ENCODE measurements at regions not wholly inside any gene's neighbourhood (a gene's known extent, or its start where the extent isn't known, plus 50 kb on each side); places are given as distances from the start of the nearest gene placed in this dataset.

DNA sequence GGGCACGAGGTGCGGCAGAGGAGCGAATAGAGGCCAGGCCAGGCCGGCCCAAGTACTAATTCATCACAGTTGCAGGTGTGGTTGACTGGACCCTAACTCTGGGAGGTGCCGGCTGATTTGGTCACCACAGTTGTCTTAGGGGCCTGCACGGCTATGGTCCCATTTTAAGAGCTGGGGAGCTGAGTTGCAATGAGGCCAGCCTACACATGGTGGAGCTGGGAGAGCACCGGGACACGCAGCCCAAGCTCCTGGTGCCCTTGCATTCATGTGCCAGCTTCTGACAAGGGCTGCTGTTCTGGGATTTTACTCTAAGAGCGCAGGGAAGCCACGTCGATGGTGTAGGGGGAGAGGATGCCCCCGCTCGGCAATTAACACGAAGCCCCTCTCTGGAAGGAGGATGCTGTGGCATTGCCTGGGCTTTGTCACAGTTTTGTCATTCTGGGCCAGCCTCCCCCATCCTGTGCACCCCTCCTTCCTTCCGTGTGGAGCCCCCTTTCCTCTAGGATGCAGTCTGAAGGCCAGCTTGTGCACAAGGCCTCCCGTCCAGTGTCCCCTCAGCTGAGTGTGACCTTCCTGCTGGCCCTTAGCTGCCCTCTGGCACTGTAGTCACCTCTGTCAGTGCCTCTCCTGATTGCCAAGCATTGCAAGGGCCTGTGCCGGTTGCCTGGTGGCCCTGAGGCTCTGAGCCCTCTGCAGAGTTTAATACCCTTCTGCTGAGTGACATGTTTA, 109.4 kb upstream of the C1QTNF9B start:
- no peaks in the 10 kb centered on the region for H3K36me3 ChIP-seq (ENCODE audit: insufficient read depth, low read length)
- H3K9ac ChIP-seq (ENCODE audit: low read length) = no peak overlapping the region
- H2AFZ ChIP-seq (ENCODE audit: low read depth, low read length) = no peak overlapping the region
- H3K27ac ChIP-seq (ENCODE audit: low read length) = no peak overlapping the region
- no peaks in the 10 kb centered on the region for H4K20me1 ChIP-seq (ENCODE audit: insufficient read depth)
- no peak for TF ChIP-seq POLR2AphosphoS5 (IDR thresholded peaks at IDR 0.05)
- TF ChIP-seq SMC3 (conservative IDR thresholded peaks at IDR 0.05; ENCODE audit: poor library complexity) = no peak
- no peak for TF ChIP-seq EZH2 (IDR thresholded peaks at IDR 0.05; ENCODE audit: borderline replicate concordance, insufficient read depth, low read length, poor library complexity, severe bottlenecking)
- TF ChIP-seq TAF1 (IDR thresholded peaks at IDR 0.05; ENCODE audit: low read depth) = no peak
- TF ChIP-seq, protein P1, sequence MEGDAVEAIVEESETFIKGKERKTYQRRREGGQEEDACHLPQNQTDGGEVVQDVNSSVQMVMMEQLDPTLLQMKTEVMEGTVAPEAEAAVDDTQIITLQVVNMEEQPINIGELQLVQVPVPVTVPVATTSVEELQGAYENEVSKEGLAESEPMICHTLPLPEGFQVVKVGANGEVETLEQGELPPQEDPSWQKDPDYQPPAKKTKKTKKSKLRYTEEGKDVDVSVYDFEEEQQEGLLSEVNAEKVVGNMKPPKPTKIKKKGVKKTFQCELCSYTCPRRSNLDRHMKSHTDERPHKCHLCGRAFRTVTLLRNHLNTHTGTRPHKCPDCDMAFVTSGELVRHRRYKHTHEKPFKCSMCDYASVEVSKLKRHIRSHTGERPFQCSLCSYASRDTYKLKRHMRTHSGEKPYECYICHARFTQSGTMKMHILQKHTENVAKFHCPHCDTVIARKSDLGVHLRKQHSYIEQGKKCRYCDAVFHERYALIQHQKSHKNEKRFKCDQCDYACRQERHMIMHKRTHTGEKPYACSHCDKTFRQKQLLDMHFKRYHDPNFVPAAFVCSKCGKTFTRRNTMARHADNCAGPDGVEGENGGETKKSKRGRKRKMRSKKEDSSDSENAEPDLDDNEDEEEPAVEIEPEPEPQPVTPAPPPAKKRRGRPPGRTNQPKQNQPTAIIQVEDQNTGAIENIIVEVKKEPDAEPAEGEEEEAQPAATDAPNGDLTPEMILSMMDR (IDR thresholded peaks at IDR 0.05; ENCODE audit: poor library complexity, severe bottlenecking) = no peak
- no peak for TF ChIP-seq EP300 (conservative IDR thresholded peaks at IDR 0.05; ENCODE audit: poor library complexity, severe bottlenecking)
- TF ChIP-seq RAD21 (conservative IDR thresholded peaks at IDR 0.05) = no peak
- TF ChIP-seq, protein P2, sequence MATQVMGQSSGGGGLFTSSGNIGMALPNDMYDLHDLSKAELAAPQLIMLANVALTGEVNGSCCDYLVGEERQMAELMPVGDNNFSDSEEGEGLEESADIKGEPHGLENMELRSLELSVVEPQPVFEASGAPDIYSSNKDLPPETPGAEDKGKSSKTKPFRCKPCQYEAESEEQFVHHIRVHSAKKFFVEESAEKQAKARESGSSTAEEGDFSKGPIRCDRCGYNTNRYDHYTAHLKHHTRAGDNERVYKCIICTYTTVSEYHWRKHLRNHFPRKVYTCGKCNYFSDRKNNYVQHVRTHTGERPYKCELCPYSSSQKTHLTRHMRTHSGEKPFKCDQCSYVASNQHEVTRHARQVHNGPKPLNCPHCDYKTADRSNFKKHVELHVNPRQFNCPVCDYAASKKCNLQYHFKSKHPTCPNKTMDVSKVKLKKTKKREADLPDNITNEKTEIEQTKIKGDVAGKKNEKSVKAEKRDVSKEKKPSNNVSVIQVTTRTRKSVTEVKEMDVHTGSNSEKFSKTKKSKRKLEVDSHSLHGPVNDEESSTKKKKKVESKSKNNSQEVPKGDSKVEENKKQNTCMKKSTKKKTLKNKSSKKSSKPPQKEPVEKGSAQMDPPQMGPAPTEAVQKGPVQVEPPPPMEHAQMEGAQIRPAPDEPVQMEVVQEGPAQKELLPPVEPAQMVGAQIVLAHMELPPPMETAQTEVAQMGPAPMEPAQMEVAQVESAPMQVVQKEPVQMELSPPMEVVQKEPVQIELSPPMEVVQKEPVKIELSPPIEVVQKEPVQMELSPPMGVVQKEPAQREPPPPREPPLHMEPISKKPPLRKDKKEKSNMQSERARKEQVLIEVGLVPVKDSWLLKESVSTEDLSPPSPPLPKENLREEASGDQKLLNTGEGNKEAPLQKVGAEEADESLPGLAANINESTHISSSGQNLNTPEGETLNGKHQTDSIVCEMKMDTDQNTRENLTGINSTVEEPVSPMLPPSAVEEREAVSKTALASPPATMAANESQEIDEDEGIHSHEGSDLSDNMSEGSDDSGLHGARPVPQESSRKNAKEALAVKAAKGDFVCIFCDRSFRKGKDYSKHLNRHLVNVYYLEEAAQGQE (IDR thresholded peaks at IDR 0.05; ENCODE audit: borderline replicate concordance) = no peak
- no peak for TF ChIP-seq MXI1 (conservative IDR thresholded peaks at IDR 0.05; ENCODE audit: poor library complexity, severe bottlenecking)
- H3K9me2 ChIP-seq (ENCODE audit: insufficient read depth, low read length) = no peaks in the 10 kb centered on the region
- no peaks in the 10 kb centered on the region for H3K9me3 ChIP-seq (ENCODE audit: low read length)
- H3K4me2 ChIP-seq (ENCODE audit: low read length) = no peak overlapping the region
- H3K27me3 ChIP-seq (ENCODE audit: insufficient read depth, low read depth, low read length) = no peaks in the 10 kb centered on the region
- no peaks in the 10 kb centered on the region for H3K79me2 ChIP-seq (replicated peaks; ENCODE audit: insufficient read depth, low read length)
- H3K4me3 ChIP-seq (ENCODE audit: low read length) = no peak overlapping the region
- H3F3A ChIP-seq (ENCODE audit: insufficient read depth, low read length, poor library complexity, severe bottlenecking) = peaks cover 3% of the 10 kb centered on the region

DNA sequence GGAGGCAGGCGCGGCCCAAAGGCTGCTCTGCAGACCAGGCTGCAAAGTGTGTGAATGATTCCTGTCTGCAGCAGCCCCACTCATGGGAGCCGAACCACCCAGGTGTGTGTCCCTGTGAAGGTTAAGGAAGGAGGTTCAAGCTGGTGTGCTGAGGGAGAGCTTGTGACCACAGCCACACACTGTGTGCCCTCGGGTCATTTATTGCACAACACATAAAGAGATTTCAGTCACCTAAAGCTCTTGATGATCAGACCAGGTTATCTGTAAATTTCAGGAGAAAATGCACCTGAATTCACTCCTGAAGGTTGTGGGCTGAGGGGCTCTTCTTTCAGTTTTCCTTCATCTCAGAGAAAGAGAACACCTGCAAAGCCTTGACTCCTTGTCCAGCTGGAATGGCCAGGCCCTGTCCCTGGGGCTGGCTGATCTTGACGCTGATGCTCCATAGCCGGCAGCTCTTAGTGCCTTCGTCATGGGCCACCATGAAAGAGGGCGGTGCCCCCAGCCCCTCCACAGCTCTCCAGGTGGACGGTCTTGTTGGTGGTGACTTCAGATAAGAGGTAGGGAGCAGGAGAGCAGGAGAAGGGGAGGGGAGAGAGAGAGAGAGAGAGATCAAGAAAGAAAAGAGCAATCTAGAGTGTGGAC, 110.8 kb upstream of the C1QTNF9B start:
- H3K27ac ChIP-seq (ENCODE audit: low read length) = no peak overlapping the region
- no peaks in the 10 kb centered on the region for H3K9me3 ChIP-seq (ENCODE audit: low read length)
- H3K4me3 ChIP-seq (ENCODE audit: low read length) = no peak overlapping the region
- no peaks in the 10 kb centered on the region for H3K79me2 ChIP-seq (replicated peaks; ENCODE audit: insufficient read depth, low read length)
- no peak for TF ChIP-seq EP300 (conservative IDR thresholded peaks at IDR 0.05; ENCODE audit: poor library complexity, severe bottlenecking)
- no peak for TF ChIP-seq POLR2AphosphoS5 (IDR thresholded peaks at IDR 0.05)
- TF ChIP-seq, protein P2 (IDR thresholded peaks at IDR 0.05; ENCODE audit: borderline replicate concordance) = no peak
- no peak for TF ChIP-seq SMC3 (conservative IDR thresholded peaks at IDR 0.05; ENCODE audit: poor library complexity)
- no peak overlapping the region for H3K9ac ChIP-seq (ENCODE audit: low read length)
- H3K9me2 ChIP-seq (ENCODE audit: insufficient read depth, low read length) = no peaks in the 10 kb centered on the region
- H3K27me3 ChIP-seq (ENCODE audit: insufficient read depth, low read depth, low read length) = no peaks in the 10 kb centered on the region
- H2AFZ ChIP-seq (ENCODE audit: low read depth, low read length) = no peak overlapping the region
- H4K20me1 ChIP-seq (ENCODE audit: insufficient read depth) = no peaks in the 10 kb centered on the region
- H3K36me3 ChIP-seq (ENCODE audit: insufficient read depth, low read length) = no peaks in the 10 kb centered on the region
- peaks cover 3% of the 10 kb centered on the region for H3F3A ChIP-seq (ENCODE audit: insufficient read depth, low read length, poor library complexity, severe bottlenecking)
- no peak overlapping the region for H3K4me2 ChIP-seq (ENCODE audit: low read length)

Data from neural cell (in vitro differentiated cells).